HG03097 (cell line): ENCODE measurements at regions not wholly inside any gene's neighbourhood (a gene's known extent, or its start where the extent isn't known, plus 50 kb on each side); places are given as distances from the start of the nearest gene placed in this dataset.
"Not testable (repeated sequence)": the region's sequence is repeated elsewhere in the genome, so short reads cannot be mapped to it uniquely, and the experiment has no call there.

Source experiments
- ATAC-seq: cut with Tn5 transposase; IDR thresholded peaks from one replicate; pipeline ENCODE4 v1.9.1; 2021; ENCODE audit not compliant: unreplicated experiment, low FRiP score

- ATAC-seq = not testable (repeated sequence)
Measured at GRCh38 chr3:75434276-75434912, 229.7 kb upstream of the FRG2C start.

DNA sequence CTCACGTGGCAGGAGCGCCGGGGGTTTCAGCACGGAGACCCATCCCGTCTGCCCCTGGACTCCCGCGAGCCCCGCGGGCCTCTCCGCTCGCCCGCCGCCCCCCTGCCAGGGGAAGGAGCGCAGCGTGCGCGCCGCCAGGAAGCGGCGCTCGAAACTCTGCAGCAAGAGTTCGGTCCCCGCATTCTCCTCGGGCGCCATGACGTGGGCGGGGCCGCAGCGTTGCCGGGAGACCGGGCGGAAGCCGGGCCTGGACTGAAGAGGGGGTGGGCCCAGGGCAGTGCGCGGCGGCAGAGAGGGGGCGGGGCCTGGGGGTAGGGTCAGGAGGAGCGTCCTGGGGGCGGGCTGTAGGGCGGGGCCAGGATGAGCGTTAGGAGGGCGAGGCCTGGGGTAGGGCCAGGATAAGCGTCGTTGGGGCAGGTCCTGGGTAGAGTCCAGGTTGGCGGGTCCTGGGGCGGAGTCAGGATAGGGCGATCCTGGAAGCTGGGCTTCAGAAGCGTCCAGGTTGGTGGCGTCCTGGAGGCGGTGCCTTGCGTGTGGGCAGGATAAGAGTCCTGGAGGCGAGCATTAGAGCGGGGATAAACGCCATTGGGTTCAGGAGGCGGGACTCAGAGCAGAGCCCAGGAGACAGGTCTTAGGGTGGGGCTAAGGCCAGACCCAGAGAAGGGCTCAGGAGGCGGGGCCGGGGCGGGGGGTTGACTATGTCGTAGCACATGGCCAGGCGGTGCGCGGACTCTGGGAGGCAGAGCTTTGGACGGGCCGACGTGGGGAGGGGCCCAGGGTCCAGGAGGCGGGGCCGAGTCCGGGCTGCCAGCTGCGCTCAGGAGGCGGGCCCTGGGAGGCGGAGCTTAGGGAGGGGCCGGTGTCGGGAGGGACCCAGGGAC lies 229.0 kb upstream of the FRG2C start:
- peak; percentile 99 for ATAC-seq

GRCh38 chr3:75435794-75436400 lies 228.2 kb upstream of the FRG2C start:
- ATAC-seq = not testable (repeated sequence)

GRCh38 chr3:75440986-75441385 lies 223.1 kb upstream of the FRG2C start:
- not testable (repeated sequence) for ATAC-seq

- ATAC-seq = not testable (repeated sequence)
Measured at GRCh38 chr3:75444634-75445033, 219.5 kb upstream of the FRG2C start.

DNA sequence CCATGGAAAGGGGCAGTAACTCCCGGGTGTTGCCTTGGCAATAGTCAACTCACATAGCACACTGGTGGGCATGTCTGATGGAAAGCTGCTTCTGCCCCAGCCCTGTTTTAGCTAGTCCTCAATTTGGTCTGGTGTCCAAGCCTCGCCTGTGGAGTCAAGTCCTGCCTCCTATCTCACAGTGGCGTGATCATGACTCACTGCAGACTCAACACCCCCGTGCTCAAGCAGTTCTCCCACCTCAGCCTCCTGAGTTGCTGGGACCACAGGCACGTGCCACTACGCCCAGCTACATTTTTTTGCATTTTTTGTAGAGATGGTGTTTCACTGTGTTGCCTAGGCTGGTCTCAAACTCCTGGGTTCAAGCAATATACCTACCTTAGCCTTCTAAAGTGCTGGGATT lies 218.9 kb upstream of the FRG2C start:
- not testable (repeated sequence) for ATAC-seq

- not testable (repeated sequence) for ATAC-seq
Measured at GRCh38 chr3:75446948-75447347, 217.2 kb upstream of the FRG2C start.

DNA sequence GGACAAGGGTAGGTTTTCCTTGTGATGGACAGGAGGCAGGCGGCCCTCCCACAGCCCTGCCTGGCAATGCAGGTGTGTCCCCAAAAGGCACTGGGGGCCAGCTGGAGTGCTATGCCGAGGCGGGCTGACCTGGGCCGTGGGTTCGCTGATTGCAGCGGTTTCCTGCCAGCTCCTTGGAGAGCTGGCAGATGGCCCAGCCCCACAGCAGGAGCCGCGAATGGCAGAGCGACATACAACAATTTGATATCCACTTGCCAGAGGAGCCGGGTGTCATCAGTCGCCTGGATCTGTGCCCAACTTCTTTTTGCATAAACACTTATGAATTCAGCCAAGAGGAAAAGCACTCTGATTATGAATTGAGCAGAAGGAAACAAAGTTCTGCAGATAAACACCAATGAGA lies 210.8 kb upstream of the FRG2C start:
- ATAC-seq = not testable (repeated sequence)

DNA sequence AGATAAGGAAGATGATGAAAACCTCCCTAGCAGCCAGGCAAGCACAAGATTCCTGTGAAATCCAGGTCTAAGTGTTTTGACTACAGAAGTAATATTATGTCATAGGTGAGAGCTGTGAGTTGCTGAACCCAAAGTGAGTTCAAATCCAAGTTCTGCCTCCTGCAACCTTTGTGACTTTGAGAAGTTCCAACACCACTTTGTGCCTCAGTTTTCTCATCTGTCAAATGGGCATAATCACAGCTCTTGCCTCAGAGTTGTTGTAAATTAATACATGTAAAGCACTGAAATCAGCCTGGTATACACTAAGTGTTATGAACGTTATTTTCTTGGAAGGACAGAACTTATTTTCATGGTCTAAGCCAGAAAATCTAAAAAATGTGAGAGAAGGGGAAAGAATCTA lies 210.3 kb upstream of the FRG2C start:
- ATAC-seq = not testable (repeated sequence)

- ATAC-seq = not testable (repeated sequence)
Measured at GRCh38 chr3:75474530-75474929, 189.6 kb upstream of the FRG2C start.

GRCh38 chr3:75496600-75496999 lies 167.5 kb upstream of the FRG2C start:
- not testable (repeated sequence) for ATAC-seq

- ATAC-seq = not testable (repeated sequence)
Measured at GRCh38 chr3:75500357-75500756, 163.8 kb upstream of the FRG2C start.

GRCh38 chr3:75502171-75502570 lies 162.0 kb upstream of the FRG2C start:
- not testable (repeated sequence) for ATAC-seq

DNA sequence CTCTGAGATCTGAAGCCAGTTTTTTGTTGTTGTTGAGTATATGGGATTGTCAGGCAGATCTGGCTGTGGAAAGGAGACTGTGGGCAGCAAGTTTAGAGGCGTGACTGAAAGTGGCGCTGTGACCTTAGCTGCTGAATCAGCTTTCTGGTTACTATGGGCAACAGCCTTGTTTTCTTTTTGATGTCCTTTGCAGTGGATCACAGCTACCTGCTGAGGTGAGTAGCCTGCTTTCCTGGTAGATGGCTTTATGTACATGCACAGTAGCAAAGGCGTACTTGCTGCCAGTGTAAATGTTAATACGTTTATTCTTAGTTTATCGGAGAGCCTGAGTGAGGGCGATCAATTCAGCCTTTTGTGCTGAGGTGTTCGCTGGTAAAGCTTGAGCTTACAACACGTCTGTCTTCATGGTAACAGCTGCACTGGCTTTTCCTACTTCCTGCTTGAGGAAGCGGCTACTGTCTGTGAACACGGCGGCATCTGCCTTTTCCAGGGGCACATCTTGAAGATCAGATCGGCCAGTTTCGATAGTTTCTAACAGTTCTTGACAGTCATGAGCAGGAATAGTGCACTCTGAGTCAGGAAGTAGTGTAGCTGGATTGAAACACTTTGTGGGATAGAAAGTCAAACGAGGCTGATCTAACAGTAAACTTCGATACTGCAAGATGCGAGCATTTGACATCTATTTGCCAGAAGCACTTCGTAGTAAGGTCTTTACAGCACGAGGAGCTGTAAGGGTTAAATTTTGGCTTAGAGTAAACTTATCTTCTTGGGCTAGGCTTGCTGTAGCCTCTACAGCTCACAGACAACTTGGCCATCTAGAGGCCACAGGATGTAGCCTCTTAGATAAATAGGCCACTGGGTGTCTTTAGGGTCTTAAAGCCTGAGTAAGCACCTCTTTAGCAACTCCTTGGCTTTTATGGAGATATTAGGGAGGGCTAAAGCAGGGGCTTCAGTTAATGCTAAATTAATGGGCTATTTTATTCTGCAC lies 161.1 kb upstream of the FRG2C start:
- not testable (repeated sequence) for ATAC-seq

DNA sequence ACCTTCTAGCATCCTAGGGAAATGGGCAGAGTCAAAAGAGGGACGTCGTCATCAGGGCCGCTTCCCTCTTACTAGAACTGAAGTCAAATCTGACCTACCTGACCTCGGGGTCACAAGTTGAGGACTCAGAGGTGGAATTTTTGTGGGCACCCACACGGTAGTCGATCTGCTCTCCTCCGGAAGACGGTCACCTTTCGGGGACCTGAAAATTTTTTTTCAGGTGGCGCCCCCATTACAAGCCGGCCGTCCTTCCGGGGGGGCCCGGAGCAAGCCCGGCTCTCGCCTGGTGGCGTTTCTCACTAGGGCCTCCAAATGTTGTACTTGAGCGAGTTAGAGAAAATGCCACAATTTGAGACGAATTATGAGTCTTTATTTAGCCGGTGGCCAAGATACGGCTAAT lies 157.5 kb upstream of the FRG2C start:
- ATAC-seq = no peak

GRCh38 chr3:75507956-75508355 lies 156.2 kb upstream of the FRG2C start:
- not testable (repeated sequence) for ATAC-seq

DNA sequence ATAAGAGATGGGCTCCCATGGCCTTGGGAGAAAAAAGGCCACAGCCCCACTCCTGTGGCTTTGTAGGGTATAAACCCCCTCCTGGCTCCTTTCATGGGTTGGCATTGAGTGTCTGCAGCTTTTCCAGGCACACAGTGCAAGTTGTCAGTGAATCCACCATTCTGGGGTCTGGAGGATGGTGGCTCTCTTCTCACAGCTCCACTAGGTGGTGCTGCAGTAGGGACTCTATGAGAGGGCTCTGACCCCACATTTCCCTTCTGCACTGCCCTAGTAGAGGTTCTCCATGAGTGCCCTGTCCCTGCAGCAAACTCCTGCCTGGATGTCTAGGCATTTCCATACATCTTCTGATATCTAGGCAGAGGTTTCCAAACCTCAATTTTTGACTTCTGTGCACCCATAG lies 136.5 kb upstream of the FRG2C start:
- not testable (repeated sequence) for ATAC-seq

DNA sequence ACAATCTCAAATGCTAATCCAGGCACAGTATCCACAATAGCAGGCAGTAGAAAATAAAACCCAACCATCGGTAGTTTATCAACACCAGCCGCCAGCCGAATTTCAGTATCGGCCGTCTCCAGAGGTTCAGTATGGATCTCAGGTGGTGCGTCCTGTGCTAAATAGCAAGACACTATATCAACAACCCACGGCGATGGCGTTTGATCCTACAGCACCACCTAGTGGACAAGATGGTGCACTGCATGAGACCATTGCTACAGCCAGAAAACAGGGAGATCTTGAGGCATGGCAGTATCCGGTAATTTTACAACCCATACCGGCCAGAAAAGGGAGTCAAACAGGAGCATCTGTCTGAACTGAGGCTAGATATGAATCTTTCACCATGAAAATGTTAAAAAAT lies 112.0 kb upstream of the FRG2C start:
- ATAC-seq = not testable (repeated sequence)

- not testable (repeated sequence) for ATAC-seq
Measured at GRCh38 chr3:75564427-75564826, 99.7 kb upstream of the FRG2C start.

DNA sequence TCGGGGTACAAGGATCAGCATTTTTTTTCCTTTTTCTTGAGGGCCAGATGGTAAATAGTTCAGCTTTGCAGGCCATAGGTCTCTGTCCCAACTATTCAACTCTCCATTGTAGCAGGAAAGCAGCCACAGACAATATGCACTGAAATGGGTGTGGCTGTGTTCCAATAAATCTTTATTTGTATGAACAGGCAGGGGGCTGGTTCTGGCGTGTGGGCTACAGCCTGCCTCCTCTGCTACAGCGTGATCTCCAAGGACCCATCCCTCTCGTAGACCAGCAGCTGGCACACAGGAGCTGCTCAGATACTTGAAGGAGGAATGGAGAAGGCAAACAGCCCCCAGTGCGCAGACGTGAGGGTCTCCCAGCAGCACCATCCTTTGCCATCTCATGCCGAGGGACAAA lies 91.8 kb upstream of the FRG2C start:
- not testable (repeated sequence) for ATAC-seq
